Stimulated activated CD8-positive, alpha-beta memory T cell treated with anti-CD3 and anti-CD28 coated beads, Interleukin-2, amount 100 ng/mL, for 48 hours (primary cell): ENCODE measurements at regions not wholly inside any gene's neighbourhood (a gene's known extent, or its start where the extent isn't known, plus 50 kb on each side); places are given as distances from the start of the nearest gene placed in this dataset.
"Not testable (repeated sequence)": the region's sequence is repeated elsewhere in the genome, so short reads cannot be mapped to it uniquely, and the experiment has no call there.

Source experiments
- DNase-seq, 2 donors: peaks; one replicate each; pipeline ENCODE4 v3.0.0-alpha.2; 2020; ENCODE audit warnings: low read depth in 2 of 2

- DNase-seq = no peak
Observed at GRCh38 chr9:78122631-78123030, 91.0 kb upstream of the GNAQ start.

DNA sequence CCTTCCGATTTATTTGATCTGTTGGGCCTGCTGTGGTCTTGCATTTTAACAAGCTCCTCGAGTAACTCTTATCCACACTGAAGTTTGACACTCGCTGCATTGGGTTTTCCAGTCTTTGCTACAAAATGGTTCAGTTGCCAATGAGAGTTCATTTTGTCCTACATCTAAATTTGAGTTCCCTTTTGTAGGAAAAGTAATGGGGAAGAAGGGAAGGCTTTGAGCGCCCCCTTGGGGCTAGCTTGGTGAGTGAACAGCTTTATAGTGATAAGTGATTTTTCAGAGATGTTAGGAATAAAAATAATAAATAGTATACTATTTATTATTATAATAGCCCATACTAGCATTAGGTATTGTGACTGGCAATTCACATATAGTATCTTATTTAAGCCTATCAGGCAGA is 89.9 kb upstream of the GNAQ start:
- peak; percentile 21 to 45 for DNase-seq

- DNase-seq = no peak
Observed at GRCh38 chr9:78118742-78119473, 87.3 kb upstream of the GNAQ start.

- no peak for DNase-seq
Observed at GRCh38 chr9:78115073-78115472, 83.5 kb upstream of the GNAQ start.

- DNase-seq = no peak
Observed at GRCh38 chr9:78114581-78114980, 83.0 kb upstream of the GNAQ start.

DNA sequence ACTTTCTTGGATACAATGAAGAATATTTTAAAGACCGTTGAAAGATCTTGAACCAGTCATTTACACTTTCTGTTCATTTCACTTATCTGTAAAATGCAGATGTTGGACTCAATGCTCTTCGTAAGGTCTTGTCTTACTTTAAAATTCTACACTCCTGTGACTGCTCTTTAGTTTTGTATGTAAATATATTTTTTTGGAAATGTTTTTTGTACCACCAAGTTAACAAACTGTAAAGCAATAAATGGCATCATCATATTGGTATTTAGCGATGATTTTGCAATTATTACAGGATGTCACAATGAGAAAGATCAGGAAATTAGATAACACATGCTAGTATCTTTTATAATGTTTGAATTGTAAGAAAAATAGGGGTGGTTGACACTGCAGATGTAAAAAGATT is 80.8 kb upstream of the GNAQ start:
- DNase-seq = no peak

DNA sequence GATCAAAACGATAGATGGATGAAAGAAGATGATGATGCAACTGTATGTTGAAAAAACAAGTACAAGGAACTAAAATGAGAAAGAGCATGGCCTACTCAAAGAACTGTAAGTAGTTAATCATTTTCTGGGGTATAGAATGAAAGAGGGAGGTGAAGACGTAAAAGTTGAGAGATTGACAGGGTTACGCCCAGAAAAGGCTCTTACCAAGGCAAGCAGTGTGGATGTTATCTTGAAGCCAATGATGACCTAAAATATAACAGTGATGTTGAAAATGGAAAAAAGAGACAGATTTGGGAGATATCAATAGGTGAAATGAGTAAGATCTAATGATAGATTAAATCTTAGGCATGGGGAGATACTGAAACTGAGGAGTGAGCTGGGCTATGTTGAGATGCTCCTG is 80.4 kb upstream of the GNAQ start:
- DNase-seq = no peak

GRCh38 chr9:78109075-78109474 is 77.5 kb upstream of the GNAQ start:
- no peak for DNase-seq

- DNase-seq = peak; percentile 11 to 42
Observed at GRCh38 chr9:78106586-78106985, 75.0 kb upstream of the GNAQ start.

DNA sequence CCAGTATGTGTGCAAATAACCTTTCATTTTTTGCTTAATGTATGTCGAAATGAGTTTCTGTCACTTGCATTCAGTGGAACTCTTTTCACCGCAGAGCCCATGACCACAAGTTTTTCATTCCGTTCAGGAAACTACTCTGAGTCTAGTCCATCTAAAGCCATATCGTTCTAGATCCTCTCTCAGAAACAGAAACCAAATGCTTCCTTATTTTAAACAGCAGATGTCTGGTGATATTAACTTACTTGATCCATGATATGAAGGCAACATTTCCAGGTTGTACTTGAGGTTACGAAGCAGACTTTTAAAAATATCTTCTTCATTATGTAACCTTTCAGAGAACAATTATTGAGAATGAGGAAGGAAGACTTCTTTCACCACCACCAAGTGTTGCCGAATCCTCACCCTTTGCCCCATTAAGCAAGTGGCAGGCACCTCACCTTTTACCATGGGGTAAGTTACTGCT is 72.4 kb upstream of the GNAQ start:
- DNase-seq = no peak

DNA sequence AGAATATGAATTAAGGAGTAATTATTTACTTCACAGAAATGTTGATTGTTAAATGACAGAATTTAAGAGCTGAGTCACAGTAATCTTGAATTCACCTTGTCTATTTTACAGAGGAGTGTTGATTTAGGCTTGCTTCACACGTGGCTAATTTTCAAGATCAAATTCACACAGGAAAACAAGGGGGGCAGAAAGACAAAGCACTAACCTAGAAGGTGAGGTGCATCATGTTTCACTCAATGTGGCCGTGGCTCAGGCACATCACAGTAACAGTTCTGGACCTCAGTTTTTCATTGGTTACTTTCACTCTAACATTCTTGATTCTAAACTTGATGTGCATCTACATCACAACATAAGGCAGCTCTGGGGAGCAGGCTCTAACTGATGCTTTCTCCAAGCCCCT is 69.6 kb upstream of the GNAQ start:
- no peak for DNase-seq

DNA sequence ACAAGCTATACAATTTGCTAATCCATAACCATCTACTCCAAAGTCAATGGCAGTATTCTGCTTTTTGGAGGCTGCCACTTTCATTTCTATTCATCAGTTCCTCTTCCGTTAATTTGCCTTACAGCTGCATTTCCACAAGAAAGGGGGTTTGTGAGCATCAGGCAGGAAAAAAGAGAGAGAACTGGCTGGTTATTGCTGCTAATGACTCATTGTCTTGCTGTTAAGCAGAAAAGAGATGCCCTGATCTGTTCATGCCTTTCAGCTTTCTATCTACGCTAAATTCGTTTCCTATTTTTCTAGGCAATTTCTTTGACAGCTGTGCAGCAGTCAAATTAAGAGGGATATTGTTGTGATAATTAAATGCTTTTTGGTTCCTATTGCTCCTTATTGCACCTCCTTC is 65.9 kb upstream of the GNAQ start:
- DNase-seq = no peak

DNA sequence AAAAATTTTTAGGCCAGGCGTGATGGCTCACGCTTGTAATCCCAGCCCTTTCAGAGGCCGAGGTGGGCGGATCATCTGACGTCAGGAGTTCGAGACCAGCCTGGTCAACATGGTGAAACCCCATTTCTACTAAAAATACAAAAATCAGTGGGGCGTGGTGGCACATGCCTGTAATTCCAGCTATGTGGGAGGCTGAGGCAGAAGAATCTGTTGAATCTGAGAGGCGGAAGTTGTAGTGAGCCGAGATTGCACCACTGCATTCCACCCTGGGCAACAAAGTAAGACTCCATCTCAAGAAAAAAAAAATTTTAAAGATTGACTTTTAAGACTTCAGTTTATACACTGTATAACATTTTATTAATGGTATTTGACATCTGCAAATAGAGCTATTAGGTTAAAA is 60.1 kb upstream of the GNAQ start:
- no peak for DNase-seq

- DNase-seq = no peak
Observed at GRCh38 chr9:78089111-78089510, 57.5 kb upstream of the GNAQ start.

DNA sequence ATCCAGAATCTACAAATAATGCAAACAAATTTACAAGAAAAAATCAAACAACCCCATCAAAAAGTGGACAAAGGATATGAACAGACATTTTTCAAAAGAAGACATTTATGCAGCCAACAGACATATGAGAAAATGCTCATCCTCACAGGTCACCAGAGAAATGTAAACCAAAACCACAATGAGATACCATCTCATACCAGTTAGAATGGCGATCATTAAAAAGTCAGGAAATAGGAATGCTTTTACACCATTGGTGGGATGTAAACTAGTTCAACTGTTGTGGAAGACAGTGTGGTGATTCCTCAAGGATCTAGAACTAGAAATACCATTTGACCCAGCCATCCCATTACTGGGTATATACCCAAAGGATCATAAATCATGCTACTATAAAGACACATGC is 56.6 kb upstream of the GNAQ start:
- not testable (repeated sequence) for DNase-seq
